ENCODE measurements at regions not wholly inside any gene's neighbourhood (a gene's known extent, or its start where the extent isn't known, plus 50 kb on each side); places are given as distances from the start of the nearest gene placed in this dataset.
"Not testable (repeated sequence)": the region's sequence is repeated elsewhere in the genome, so short reads cannot be mapped to it uniquely, and the experiment has no call there.

GRCh38 chr3:11736136-11736833 is 92.6 kb upstream of the VGLL4 start:
- H3K9ac ChIP-seq (ENCODE audit: low read depth, low read length), result no peak overlapping the region
- no peak overlapping the region for H3K27ac ChIP-seq (ENCODE audit: low read length)
- no peaks in the 10 kb centered on the region for H3K36me3 ChIP-seq (ENCODE audit: insufficient read depth, low read length)
- ATAC-seq (ENCODE audit: insufficient read depth, low read depth) (no peak; the same call in 2 of the 3 replicates), DNase-seq (no peak)
- no peaks in the 10 kb centered on the region for H3K4me1 ChIP-seq (ENCODE audit: insufficient read depth, low read length)
- H2AFZ ChIP-seq (ENCODE audit: low read depth, low read length), result no peak overlapping the region
- no peak overlapping the region for H3K4me2 ChIP-seq (ENCODE audit: insufficient read depth, low read length)
- no peak for TF ChIP-seq CTCF (IDR thresholded peaks at IDR 0.05; ENCODE audit: borderline replicate concordance, extremely low read depth, low read length, poor library complexity, severe bottlenecking)
- TF ChIP-seq EZH2 (IDR thresholded peaks at IDR 0.05; ENCODE audit: borderline replicate concordance, low read depth, low read length, severe bottlenecking), result no peak
- no peak overlapping the region for H3K4me3 ChIP-seq (ENCODE audit: low read depth in 1 of 2, low read length in 2 of 2)
- no peaks in the 10 kb centered on the region for H3K9me3 ChIP-seq (ENCODE audit: insufficient read depth, low read length, severe bottlenecking)
- no peaks in the 10 kb centered on the region for H3K27me3 ChIP-seq (ENCODE audit: insufficient read depth, low read length, poor library complexity)
- no peaks in the 10 kb centered on the region for H3K79me2 ChIP-seq (ENCODE audit: insufficient read depth, low read length)
- no peaks in the 10 kb centered on the region for H4K20me1 ChIP-seq (ENCODE audit: insufficient read depth, low read length)

- no peak overlapping the region for H3K9ac ChIP-seq (ENCODE audit: low read depth, low read length)
- H4K20me1 ChIP-seq (ENCODE audit: insufficient read depth, low read length), result no peaks in the 10 kb centered on the region
- TF ChIP-seq CTCF (IDR thresholded peaks at IDR 0.05; ENCODE audit: borderline replicate concordance, extremely low read depth, low read length, poor library complexity, severe bottlenecking), result no peak
- no peak for TF ChIP-seq EZH2 (IDR thresholded peaks at IDR 0.05; ENCODE audit: borderline replicate concordance, low read depth, low read length, severe bottlenecking)
- no peak overlapping the region for H2AFZ ChIP-seq (ENCODE audit: low read depth, low read length)
- DNase-seq (no peak), ATAC-seq (ENCODE audit: insufficient read depth, low read depth) (no peak)
- H3K9me3 ChIP-seq (ENCODE audit: insufficient read depth, low read length, severe bottlenecking), result no peaks in the 10 kb centered on the region
- no peak overlapping the region for H3K4me3 ChIP-seq (ENCODE audit: low read depth in 1 of 2, low read length in 2 of 2)
- H3K79me2 ChIP-seq (ENCODE audit: insufficient read depth, low read length), result no peaks in the 10 kb centered on the region
- H3K4me2 ChIP-seq (ENCODE audit: insufficient read depth, low read length), result no peak overlapping the region
- no peaks in the 10 kb centered on the region for H3K27me3 ChIP-seq (ENCODE audit: insufficient read depth, low read length, poor library complexity)
- no peak overlapping the region for H3K27ac ChIP-seq (ENCODE audit: low read length)
- no peaks in the 10 kb centered on the region for H3K4me1 ChIP-seq (ENCODE audit: insufficient read depth, low read length)
- no peaks in the 10 kb centered on the region for H3K36me3 ChIP-seq (ENCODE audit: insufficient read depth, low read length)
Measured at GRCh38 chr3:11735638-11736037, 91.9 kb upstream of the VGLL4 start.

GRCh38 chr3:11735111-11735510 is 91.4 kb upstream of the VGLL4 start:
- not testable (repeated sequence) for H4K20me1 ChIP-seq (ENCODE audit: insufficient read depth, low read length); H2AFZ ChIP-seq (ENCODE audit: low read depth, low read length); H3K4me3 ChIP-seq (ENCODE audit: low read depth in 1 of 2, low read length in 2 of 2); H3K9ac ChIP-seq (ENCODE audit: low read depth, low read length); H3K4me1 ChIP-seq (ENCODE audit: insufficient read depth, low read length); DNase-seq; H3K36me3 ChIP-seq (ENCODE audit: insufficient read depth, low read length); H3K79me2 ChIP-seq (ENCODE audit: insufficient read depth, low read length); H3K9me3 ChIP-seq (ENCODE audit: insufficient read depth, low read length, severe bottlenecking); ATAC-seq (ENCODE audit: insufficient read depth, low read depth); H3K27me3 ChIP-seq (ENCODE audit: insufficient read depth, low read length, poor library complexity); H3K4me2 ChIP-seq (ENCODE audit: insufficient read depth, low read length); H3K27ac ChIP-seq (ENCODE audit: low read length)

- no peak for TF ChIP-seq EZH2 (IDR thresholded peaks at IDR 0.05; ENCODE audit: borderline replicate concordance, low read depth, low read length, severe bottlenecking)
- TF ChIP-seq CTCF (IDR thresholded peaks at IDR 0.05; ENCODE audit: borderline replicate concordance, extremely low read depth, low read length, poor library complexity, severe bottlenecking), result no peak
- Histone ChIP-seq H3K4me2 (ENCODE audit: insufficient read depth, low read length) (no peak overlapping the region), H4K20me1 (ENCODE audit: insufficient read depth, low read length) (no peaks in the 10 kb centered on the region), H3K79me2 (ENCODE audit: insufficient read depth, low read length) (no peaks in the 10 kb centered on the region), H3K9me3 (ENCODE audit: insufficient read depth, low read length, severe bottlenecking) (no peaks in the 10 kb centered on the region), H3K36me3 (ENCODE audit: insufficient read depth, low read length) (no peaks in the 10 kb centered on the region), H3K27ac (ENCODE audit: low read length) (no peak overlapping the region), H3K9ac (ENCODE audit: low read depth, low read length) (no peak overlapping the region), H3K4me3 (ENCODE audit: low read depth in 1 of 2, low read length in 2 of 2) (no peak overlapping the region), H3K27me3 (ENCODE audit: insufficient read depth, low read length, poor library complexity) (no peaks in the 10 kb centered on the region), H3K4me1 (ENCODE audit: insufficient read depth, low read length) (no peaks in the 10 kb centered on the region), H2AFZ (ENCODE audit: low read depth, low read length) (no peak overlapping the region)
- no peak for DNase-seq
- no peak for ATAC-seq (ENCODE audit: insufficient read depth, low read depth)
Measured at GRCh38 chr3:11733914-11734313, 90.2 kb upstream of the VGLL4 start.
